HEK293T (cell line): ENCODE measurements at regions not wholly inside any gene's neighbourhood (a gene's known extent, or its start where the extent isn't known, plus 50 kb on each side); places are given as distances from the start of the nearest gene placed in this dataset.

Experiments used
- CTCF ChIA-PET: fragments of 350-600 bp; formaldehyde crosslinking; extraction: SDS; loops from one replicate; lab custom pipeline; 2021; ENCODE audit warnings: antibody characterized with exemption, inconsistent platforms; lab: Yijun Ruan, JAX
- POLR2A ChIA-PET: fragments of 350-600 bp; formaldehyde crosslinking; extraction: SDS; loops from one replicate; lab custom pipeline; 2020; ENCODE audit warnings: antibody characterized with exemption, inconsistent platforms; lab: Yijun Ruan, JAX
- DNase-seq: peaks from one replicate; pipeline ENCODE4 v3.0.0; 2012; ENCODE audit warnings: mixed read lengths; ENCODE audit errors: extremely low spot score
- ARNT ChIP-seq: fragments of 450-650 bp; IDR thresholded peaks from 2 replicates; pipeline ENCODE4 v1.6.1; 2017; ENCODE audit warnings: mild to moderate bottlenecking
- BHLHE40 ChIP-seq: fragments of 450-650 bp; IDR thresholded peaks from 2 replicates; pipeline ENCODE4 v1.6.1; 2016; ENCODE audit warnings: mild to moderate bottlenecking, moderate library complexity, borderline replicate concordance
- CTBP1 ChIP-seq: fragments of 450-650 bp; IDR thresholded peaks from 2 replicates; pipeline ENCODE4 v1.6.1; 2016; ENCODE audit warnings: borderline replicate concordance
- ELF4 ChIP-seq: fragments of 450-650 bp; IDR thresholded peaks from 2 replicates; pipeline ENCODE4 v1.6.1; 2017; ENCODE audit warnings: antibody characterized with exemption
- FOXA1 ChIP-seq: fragments of 450-650 bp; IDR thresholded peaks from 2 replicates; pipeline ENCODE4 v1.6.1; 2016; ENCODE audit warnings: mild to moderate bottlenecking
- FOXK2 ChIP-seq: fragments of 450-650 bp; IDR thresholded peaks from 2 replicates; pipeline ENCODE4 v1.6.1; 2016; ENCODE audit warnings: mild to moderate bottlenecking
- FOXM1 ChIP-seq: fragments of 450-650 bp; IDR thresholded peaks from 2 replicates; pipeline ENCODE4 v1.6.1; 2017; ENCODE audit warnings: mild to moderate bottlenecking, borderline replicate concordance
- HDGF ChIP-seq: fragments of 450-650 bp; IDR thresholded peaks from 2 replicates; pipeline ENCODE4 v1.6.1; 2017; ENCODE audit warnings: antibody characterized with exemption, borderline replicate concordance
- L3MBTL2 ChIP-seq: fragments of 450-650 bp; conservative IDR thresholded peaks from 2 replicates; pipeline ENCODE4 v1.6.1; 2016; ENCODE audit warnings: mild to moderate bottlenecking
- LEF1 ChIP-seq: fragments of 450-650 bp; IDR thresholded peaks from 2 replicates; pipeline ENCODE4 v1.6.1; 2017; ENCODE audit warnings: mild to moderate bottlenecking, borderline replicate concordance
- NFRKB ChIP-seq: fragments of 450-650 bp; IDR thresholded peaks from 2 replicates; pipeline ENCODE4 v1.6.1; 2016; ENCODE audit warnings: mild to moderate bottlenecking, moderate library complexity
- SP1 ChIP-seq: fragments of 450-650 bp; IDR thresholded peaks from 2 replicates; pipeline ENCODE4 v1.6.1; 2017
- SUZ12 ChIP-seq: fragments of 450-650 bp; IDR thresholded peaks from 2 replicates; pipeline ENCODE4 v1.6.1; 2016; ENCODE audit warnings: mild to moderate bottlenecking
- TARDBP ChIP-seq: fragments of 450-650 bp; IDR thresholded peaks from 2 replicates; pipeline ENCODE4 v1.6.1; 2016
- ZNF384 ChIP-seq: fragments of 450-650 bp; IDR thresholded peaks from 2 replicates; pipeline ENCODE4 v1.6.1; 2016
- TF ChIP-seq, protein P1 (sequence below): fragments of 450-650 bp; IDR thresholded peaks from 2 replicates; pipeline ENCODE4 v1.6.1; 2016

DNA sequence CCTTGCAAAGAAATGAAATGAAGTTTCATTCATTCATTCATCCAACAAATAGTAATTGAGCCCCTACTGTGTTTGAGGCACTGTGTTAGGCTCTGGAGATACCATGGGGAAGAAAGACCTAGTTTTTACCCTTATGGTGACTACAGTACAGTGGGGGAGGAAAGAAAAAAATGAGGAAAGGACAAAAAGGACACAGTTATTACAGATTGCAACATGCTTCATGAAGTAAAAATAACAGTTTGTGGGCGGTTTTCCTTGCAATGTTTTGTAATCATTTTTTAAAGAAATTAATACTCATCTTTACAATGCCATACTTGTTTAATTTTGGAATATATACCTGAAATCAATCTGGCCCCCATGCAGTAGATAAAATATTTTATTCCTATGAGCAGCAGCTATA is 120.3 kb downstream of the TM2D1 start:
- POLR2A ChIA-PET: interaction anchor here (0.6 kb wide), 1 partner anchor 128 kb away, joined by 3 read pairs; no protein-coding TSS in a partner anchor
- DNase-seq: no peak
- CTCF ChIA-PET: no interaction called here
- TF ChIP-seq BHLHE40 (no peak), ELF4 (no peak), NFRKB (no peak), ZNF384 (no peak)

DNA sequence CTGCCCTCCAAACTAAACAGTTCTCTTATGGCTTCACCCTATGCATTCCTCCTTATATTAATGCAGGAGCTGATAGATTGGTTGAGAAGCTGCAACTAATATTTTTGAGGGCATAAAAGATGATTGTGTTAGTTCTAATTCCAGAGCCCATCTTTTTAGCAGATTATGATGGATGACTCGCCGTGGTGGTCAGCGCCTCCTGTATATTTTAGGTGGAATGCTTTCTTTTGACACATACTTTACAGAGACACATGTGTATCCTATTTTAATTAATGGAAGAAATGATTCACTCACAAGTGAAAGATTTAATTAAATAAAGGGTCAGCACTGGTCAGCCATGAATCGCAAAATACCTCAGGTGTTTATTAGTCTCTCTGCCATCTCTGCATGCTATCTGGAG is 120.7 kb downstream of the TM2D1 start:
- ChIA-PET CTCF (no interaction called here), POLR2A (interaction anchor here (0.6 kb wide), 1 partner anchor 129 kb away, joined by 3 read pairs; no protein-coding TSS in a partner anchor)
- DNase-seq: no peak
- TF ChIP-seq FOXA1: no peak
- no peak for TF ChIP-seq FOXM1
- TF ChIP-seq BHLHE40: no peak
- TF ChIP-seq FOXK2: no peak
- TF ChIP-seq CTBP1: no peak
- no peak for TF ChIP-seq SP1
- TF ChIP-seq, protein P1, sequence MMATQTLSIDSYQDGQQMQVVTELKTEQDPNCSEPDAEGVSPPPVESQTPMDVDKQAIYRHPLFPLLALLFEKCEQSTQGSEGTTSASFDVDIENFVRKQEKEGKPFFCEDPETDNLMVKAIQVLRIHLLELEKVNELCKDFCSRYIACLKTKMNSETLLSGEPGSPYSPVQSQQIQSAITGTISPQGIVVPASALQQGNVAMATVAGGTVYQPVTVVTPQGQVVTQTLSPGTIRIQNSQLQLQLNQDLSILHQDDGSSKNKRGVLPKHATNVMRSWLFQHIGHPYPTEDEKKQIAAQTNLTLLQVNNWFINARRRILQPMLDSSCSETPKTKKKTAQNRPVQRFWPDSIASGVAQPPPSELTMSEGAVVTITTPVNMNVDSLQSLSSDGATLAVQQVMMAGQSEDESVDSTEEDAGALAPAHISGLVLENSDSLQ: no peak
- no peak for TF ChIP-seq LEF1
- no peak for TF ChIP-seq HDGF
- no peak for TF ChIP-seq SUZ12
- TF ChIP-seq ZNF384: no peak

DNA sequence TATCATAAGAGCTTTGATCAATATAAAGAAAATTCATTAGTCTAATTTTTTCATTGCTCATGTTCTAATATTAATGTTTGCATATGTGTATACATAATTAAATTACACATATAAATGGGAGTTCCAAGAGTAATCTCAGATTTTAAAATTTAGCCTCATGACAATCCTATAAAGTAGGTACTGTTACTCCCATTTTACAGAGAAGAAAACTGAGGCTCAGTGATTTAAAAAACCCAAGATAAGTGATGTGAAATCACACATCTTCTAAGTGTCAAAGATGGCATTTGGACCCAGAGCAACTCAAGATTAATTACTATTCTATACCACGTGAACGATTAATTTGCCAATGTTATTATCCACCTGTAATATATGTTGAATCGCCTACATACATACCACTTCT is 122.3 kb downstream of the TM2D1 start:
- POLR2A ChIA-PET: no interaction called here
- CTCF ChIA-PET: no interaction called here
- no peak for TF ChIP-seq ARNT
- TF ChIP-seq HDGF: no peak
- no peak for TF ChIP-seq CTBP1
- TF ChIP-seq SP1: no peak
- TF ChIP-seq FOXA1: no peak
- TF ChIP-seq SUZ12: no peak
- TF ChIP-seq L3MBTL2: no peak
- TF ChIP-seq BHLHE40: no peak
- TF ChIP-seq ZNF384: no peak
- no peak for TF ChIP-seq ELF4
- TF ChIP-seq, protein P1: no peak
- DNase-seq: no peak

DNA sequence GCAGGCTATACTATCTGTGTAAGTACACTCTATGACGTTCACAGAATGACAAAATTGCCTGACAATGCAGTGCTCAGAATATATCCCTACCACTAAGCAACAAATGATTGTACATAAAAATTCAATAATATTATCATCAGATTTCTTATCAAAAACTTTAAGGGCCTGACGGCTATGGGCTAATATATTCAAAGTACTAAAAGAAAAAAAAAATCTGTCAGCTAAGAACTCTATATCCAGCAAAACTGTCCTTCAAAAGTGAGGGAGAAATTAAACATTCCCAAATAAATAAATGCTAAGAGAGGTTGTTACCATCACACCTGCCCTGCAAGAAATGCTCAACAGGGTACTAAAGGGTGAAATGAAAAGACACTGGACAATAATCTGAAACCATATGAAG is 127.3 kb downstream of the TM2D1 start:
- DNase-seq: no peak
- POLR2A ChIA-PET: no interaction called here
- TF ChIP-seq, protein P1: no peak
- TF ChIP-seq FOXK2: no peak
- TF ChIP-seq FOXA1: no peak
- TF ChIP-seq LEF1: no peak
- TF ChIP-seq NFRKB: no peak
- TF ChIP-seq ARNT: no peak
- no peak for TF ChIP-seq CTBP1
- no peak for TF ChIP-seq BHLHE40
- TF ChIP-seq ZNF384: no peak
- TF ChIP-seq L3MBTL2: no peak
- no peak for TF ChIP-seq HDGF
- no peak for TF ChIP-seq FOXM1
- TF ChIP-seq SUZ12: no peak
- TF ChIP-seq ELF4: no peak
- no peak for TF ChIP-seq SP1
- no peak for TF ChIP-seq TARDBP
- CTCF ChIA-PET: no interaction called here

DNA sequence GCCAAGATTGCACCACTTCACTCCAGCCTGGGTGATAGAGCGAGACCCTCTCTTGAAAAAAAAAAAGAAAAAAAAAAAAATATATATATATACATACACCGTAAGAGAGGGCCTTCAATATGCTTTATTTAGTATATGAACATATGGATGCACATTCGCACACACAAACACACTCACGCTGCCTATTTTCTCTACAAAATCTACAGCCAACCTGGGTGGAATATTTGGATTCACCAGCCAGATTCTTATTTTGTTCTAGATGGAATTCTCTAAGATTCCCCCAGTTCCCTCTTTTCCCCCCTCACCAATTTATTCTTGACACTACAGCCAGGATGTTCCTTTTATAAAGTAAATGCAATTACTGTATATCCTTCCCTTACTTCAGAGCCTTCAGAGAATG is 131.6 kb downstream of the TM2D1 start:
- DNase-seq: no peak
- TF ChIP-seq ZNF384 (no peak), FOXA1 (no peak), LEF1 (no peak), NFRKB (no peak), ARNT (no peak), L3MBTL2 (no peak), SUZ12 (no peak), HDGF (no peak), ELF4 (no peak), TARDBP (no peak)
- CTCF ChIA-PET: no interaction called here
- POLR2A ChIA-PET: no interaction called here

DNA sequence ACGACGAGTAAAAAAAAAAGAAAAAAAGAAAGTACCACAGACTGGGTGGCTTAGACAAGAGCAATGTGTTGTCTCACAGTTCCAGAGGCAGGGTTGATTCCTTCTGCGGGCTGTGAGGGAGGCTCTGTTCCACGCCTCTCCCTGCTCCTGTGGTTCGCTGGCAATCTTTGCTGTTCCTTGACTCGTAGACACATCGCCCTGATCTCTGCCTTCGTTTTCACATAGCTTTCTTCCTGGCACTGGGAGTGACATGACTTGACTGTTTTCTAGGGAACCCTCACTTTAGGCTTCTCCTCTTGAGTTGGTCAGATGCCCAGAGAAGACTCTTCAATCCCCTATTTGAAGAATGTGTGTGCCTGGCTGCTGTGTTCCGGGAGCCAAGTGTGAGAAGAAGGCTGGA is 133.6 kb downstream of the TM2D1 start:
- ChIA-PET CTCF (no interaction called here), POLR2A (no interaction called here)
- no peak for DNase-seq
- no peak for TF ChIP-seq ZNF384
- no peak for TF ChIP-seq TARDBP
- no peak for TF ChIP-seq BHLHE40
- no peak for TF ChIP-seq ELF4
- no peak for TF ChIP-seq CTBP1
- no peak for TF ChIP-seq SP1
- TF ChIP-seq LEF1: no peak
- no peak for TF ChIP-seq ARNT
- TF ChIP-seq, protein P1: no peak
- TF ChIP-seq FOXM1: no peak
- TF ChIP-seq HDGF: no peak
- no peak for TF ChIP-seq NFRKB
- TF ChIP-seq L3MBTL2: no peak
- no peak for TF ChIP-seq SUZ12
- no peak for TF ChIP-seq FOXK2
- TF ChIP-seq FOXA1: no peak
